GM12878 (cell line): ENCODE measurements at regions not wholly inside any gene's neighbourhood (a gene's known extent, or its start where the extent isn't known, plus 50 kb on each side); places are given as distances from the start of the nearest gene placed in this dataset.

Source experiments
- ATAC-seq: fragments of 200-7000 bp; cut with Tn5 transposase; 3 replicates; pipeline ENCODE4 v1.9.1; 2020; ENCODE audit warnings: mild to moderate bottlenecking, moderate library complexity
- BruUV-seq: library from RNA; stranded (reverse); fragments of 400-500 nt; replicated peaks from 2 replicates; lab custom pipeline; 2021; lab: Mats Ljungman, UMichigan
- CTCF ChIA-PET: fragments of 300-600 bp; sonication (Branson Sonifier 250); formaldehyde crosslinking; extraction: SDS; loops from one replicate; lab custom pipeline; 2021; ENCODE audit warnings: inconsistent platforms; lab: Yijun Ruan, JAX
- POLR2A ChIA-PET: fragments of 350-600 bp; formaldehyde crosslinking; extraction: SDS; loops from one replicate; lab custom pipeline; 2021; ENCODE audit warnings: inconsistent platforms; lab: Charles Lee
- RAD21 ChIA-PET: fragments of 300-600 bp; sonication (Branson Sonifier 250); formaldehyde crosslinking; loops from one replicate; lab custom pipeline; 2023; ENCODE audit warnings: antibody characterized with exemption; ENCODE audit not compliant: unreplicated experiment; lab: Charles Lee
- SMC1A ChIA-PET: fragments of 300-600 bp; sonication (Branson Sonifier 250); formaldehyde crosslinking; loops from one replicate; lab custom pipeline; 2023; ENCODE audit not compliant: unreplicated experiment, uncharacterized antibody; lab: Charles Lee
- DNase-seq: peaks from one replicate; pipeline ENCODE4 v3.0.0-alpha.2; 2011; ENCODE audit warnings: low read depth, low spot score
- FAIRE-seq: peaks from 3 replicates; lab custom pipeline; 2011; peaks lifted over from hg19 to GRCh38; lab: Jason Lieb, UNC
- H2AFZ ChIP-seq: 2 replicates; pipeline ENCODE4 v1.6.0; 2011; ENCODE audit warnings: low read depth, low read length, control low read depth; ENCODE audit not compliant: control insufficient read depth
- H3K27ac ChIP-seq: 2 replicates; pipeline ENCODE4 v1.5.1; 2011; ENCODE audit warnings: control low read depth; ENCODE audit not compliant: control insufficient read depth, insufficient read depth
- H3K27me3 ChIP-seq, 2 experiments: replicated peaks in 1 of 2; 2 replicates each; pipeline versions ENCODE4 v1.6.0 to v1.6.1; 2011; ENCODE audit warnings: low read length in 1 of 2; ENCODE audit not compliant: control insufficient read depth in 2 of 2, insufficient read depth in 2 of 2
- H3K36me3 ChIP-seq, 2 experiments: 2 replicates each; pipeline ENCODE4 v1.5.1; 2011; ENCODE audit warnings: low read length in 1 of 2; ENCODE audit not compliant: control insufficient read depth in 2 of 2, insufficient read depth in 2 of 2
- H3K4me1 ChIP-seq: 2 replicates; pipeline ENCODE4 v1.6.1; 2011; ENCODE audit warnings: mild to moderate bottlenecking, low read length, moderate library complexity, mixed read lengths; ENCODE audit not compliant: control insufficient read depth, insufficient read depth
- H3K4me2 ChIP-seq: 2 replicates; pipeline ENCODE4 v1.6.0; 2011; ENCODE audit warnings: control low read depth; ENCODE audit not compliant: control insufficient read depth, insufficient read depth
- H3K4me3 ChIP-seq: fragments of 200-600 bp; sonication (generic); 2 replicates; pipeline ENCODE4 v1.5.1; 2016
- H3K79me2 ChIP-seq: 2 replicates; pipeline ENCODE4 v1.6.0; 2011; ENCODE audit warnings: low read length; ENCODE audit not compliant: control insufficient read depth, insufficient read depth
- H3K9ac ChIP-seq: 2 replicates; pipeline ENCODE4 v1.8.0; 2011; ENCODE audit warnings: low read length, control low read depth, mixed read lengths; ENCODE audit not compliant: control insufficient read depth, insufficient read depth
- H3K9me3 ChIP-seq: replicated peaks from 3 replicates; pipeline ENCODE4 v1.5.1; 2011; ENCODE audit warnings: mild to moderate bottlenecking, low read length; ENCODE audit not compliant: control insufficient read depth, insufficient read depth
- H4K20me1 ChIP-seq: 2 replicates; pipeline ENCODE4 v1.6.0; 2011; ENCODE audit not compliant: control insufficient read depth, insufficient read depth
- ATF3 ChIP-seq: IDR thresholded peaks from 2 replicates; pipeline ENCODE4 v1.6.1; 2011; ENCODE audit warnings: low read depth, mild to moderate bottlenecking, low read length, moderate library complexity, borderline replicate concordance; ENCODE audit errors: extremely low read depth
- BCL3 ChIP-seq: IDR thresholded peaks from 2 replicates; pipeline ENCODE4 v1.6.1; 2011; ENCODE audit warnings: borderline replicate concordance, low read depth, mild to moderate bottlenecking, moderate library complexity, low read length; ENCODE audit not compliant: insufficient read depth, poor library complexity, severe bottlenecking
- CUX1 ChIP-seq: IDR thresholded peaks from 2 replicates; pipeline ENCODE4 v1.6.1; 2012; ENCODE audit warnings: improper control_type of control experiment, low read depth, low read length; ENCODE audit not compliant: insufficient replicate concordance
- ETV6 ChIP-seq, 2 experiments: fragments of 450-650 bp in 1 of 2; IDR thresholded peaks in 1 of 2; conservative IDR thresholded peaks in 1 of 2; 2 replicates each; pipeline ENCODE4 v1.6.1; 2014; ENCODE audit warnings: antibody characterized with exemption in 1 of 2, borderline replicate concordance in 1 of 2, low read depth in 1 of 2, mild to moderate bottlenecking in 1 of 2, moderate library complexity in 1 of 2
- EZH2 ChIP-seq: IDR thresholded peaks from 2 replicates; pipeline ENCODE4 v1.6.1; 2012; ENCODE audit warnings: low read depth, mild to moderate bottlenecking, control low read depth, inconsistent platforms, low read length, borderline replicate concordance; ENCODE audit not compliant: control insufficient read depth
- MTA2 ChIP-seq: fragments of 450-650 bp; IDR thresholded peaks from 2 replicates; pipeline ENCODE4 v1.6.1; 2016; ENCODE audit warnings: low read depth, mild to moderate bottlenecking, moderate library complexity
- PML ChIP-seq: IDR thresholded peaks from 2 replicates; pipeline ENCODE4 v1.6.1; 2012; ENCODE audit warnings: low read length, inconsistent platforms
- POLR2A ChIP-seq: IDR thresholded peaks from 2 replicates; pipeline ENCODE4 v1.6.1; 2011; ENCODE audit warnings: low read depth, mild to moderate bottlenecking, low read length
- RBBP5 ChIP-seq: fragments of 200-600 bp; sonication (generic); conservative IDR thresholded peaks from 2 replicates; pipeline ENCODE4 v1.6.1; 2016
- RUNX3 ChIP-seq: IDR thresholded peaks from 2 replicates; pipeline ENCODE4 v1.6.1; 2012; ENCODE audit warnings: low read length, inconsistent platforms
- ZBTB40 ChIP-seq: fragments of 450-650 bp; IDR thresholded peaks from 2 replicates; pipeline ENCODE4 v1.6.1; 2016; ENCODE audit warnings: mild to moderate bottlenecking, moderate library complexity, borderline replicate concordance
- WGBS: methylation state at CpG from one replicate; pipeline ENCODE4 v1.1.6; 2016; ENCODE audit warnings: low lambda C conversion rate; ENCODE audit not compliant: insufficient replicate concordance, insufficient coverage; ENCODE audit errors: missing lambda C conversion rate; 5-methylcytosine and 5-hydroxymethylcytosine counted together
- in situ Hi-C: fragments of 300-500 bp; cut with MboI; formaldehyde crosslinking; loops from 9 replicates; pipeline ENCODE4 v1.14.3; 2018; ENCODE audit warnings: mixed read lengths
- intact Hi-C: fragments of 100-400 bp; cut with micrococcal nuclease; formaldehyde crosslinking; loops from one replicate; pipeline ENCODE4 v1.14.2; 2022; ENCODE audit not compliant: unreplicated experiment

GRCh38 chr15:87570206-87570605 is 686.3 kb downstream of the NTRK3 start:
- RAD21 ChIA-PET: no interaction called here
- H3K4me3 ChIP-seq: no peak overlapping the region
- WGBS: 3% methylated on average over 2 of the region's 2 CpGs
- no peaks in the 10 kb centered on the region for H3K36me3 ChIP-seq
- intact Hi-C loops: no loop called here
- no peaks in the 10 kb centered on the region for H3K4me1 ChIP-seq
- H3K4me2 ChIP-seq: no peak overlapping the region
- H3K27me3 ChIP-seq: no peaks in the 10 kb centered on the region
- H3K9ac ChIP-seq: no peak overlapping the region
- POLR2A ChIA-PET: interaction anchor here (0.6 kb wide), 1 partner anchor 1613 kb away, joined by 3 read pairs; no protein-coding TSS in a partner anchor
- FAIRE-seq: no peak
- no peaks in the 10 kb centered on the region for H3K79me2 ChIP-seq
- no peak overlapping the region for H3K27ac ChIP-seq
- no peak overlapping the region for H2AFZ ChIP-seq
- no peak for DNase-seq
- no peaks in the 10 kb centered on the region for H4K20me1 ChIP-seq
- no peak for ATAC-seq
- BruUV-seq: no TSS peak
- no peaks in the 10 kb centered on the region for H3K9me3 ChIP-seq
- TF ChIP-seq ETV6 (conservative IDR thresholded peaks at IDR 0.05 in 1 of 2, IDR thresholded peaks at IDR 0.05 in 1 of 2; ENCODE audit: borderline replicate concordance in 1 of 2, low read depth in 1 of 2) (no peak), EZH2 (no peak), CUX1 (no peak), RUNX3 (no peak), PML (no peak), ZBTB40 (no peak), ATF3 (no peak), MTA2 (no peak), BCL3 (no peak), RBBP5 (no peak), POLR2A (no peak)
- TF ChIP-seq, all 136 proteins: peak for 0
- in situ Hi-C loops: no loop called here
- SMC1A ChIA-PET: no interaction called here
- CTCF ChIA-PET: no interaction called here
